ENCODE measurements at regions not wholly inside any gene's neighbourhood (a gene's known extent, or its start where the extent isn't known, plus 50 kb on each side); places are given as distances from the start of the nearest gene placed in this dataset.
"Not testable (repeated sequence)": the region's sequence is repeated elsewhere in the genome, so short reads cannot be mapped to it uniquely, and the experiment has no call there.

DNA sequence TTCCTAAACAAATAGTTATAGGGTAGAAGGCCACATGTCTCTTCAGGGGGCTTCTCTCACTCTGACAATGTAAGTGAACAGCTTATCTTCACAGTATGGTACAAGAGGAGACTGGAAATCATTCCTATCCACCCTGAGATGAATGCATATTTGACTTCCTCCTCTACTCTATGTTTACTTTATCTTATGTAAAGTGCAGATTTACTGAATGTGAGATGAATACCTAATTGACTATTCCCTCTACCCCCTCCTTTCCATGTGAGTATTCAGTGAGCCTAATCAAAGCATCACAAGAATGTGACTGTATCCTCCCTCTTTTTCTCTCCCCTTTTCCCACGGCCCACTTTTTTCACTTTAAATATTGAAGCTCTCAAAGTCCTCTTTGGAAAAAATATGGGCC lies 132.5 kb downstream of the BACH1 start:
- no peaks in the 10 kb centered on the region for H3K9me3 Mint-ChIP-seq
- no peak overlapping the region for H3K4me3 Mint-ChIP-seq
- DNase-seq (no peak), ATAC-seq (no peak)
- peaks cover 7% of the 10 kb centered on the region for H3K36me3 Mint-ChIP-seq (ENCODE audit: insufficient read depth)
- no peaks in the 10 kb centered on the region for H3K27me3 Mint-ChIP-seq (ENCODE audit: low read depth)
- H3K4me1 Mint-ChIP-seq (ENCODE audit: low read depth) = peaks cover 20% of the 10 kb centered on the region

GRCh38 chr21:29431680-29432079 lies 133.0 kb downstream of the BACH1 start:
- Mint-ChIP-seq H3K4me3 (no peak overlapping the region), H3K27me3 (ENCODE audit: low read depth) (no peaks in the 10 kb centered on the region), H3K9me3 (no peaks in the 10 kb centered on the region), H3K4me1 (ENCODE audit: low read depth) (peaks cover 25% of the 10 kb centered on the region), H3K36me3 (ENCODE audit: insufficient read depth) (peaks cover 5% of the 10 kb centered on the region)
- ATAC-seq (no peak), DNase-seq (no peak)

DNA sequence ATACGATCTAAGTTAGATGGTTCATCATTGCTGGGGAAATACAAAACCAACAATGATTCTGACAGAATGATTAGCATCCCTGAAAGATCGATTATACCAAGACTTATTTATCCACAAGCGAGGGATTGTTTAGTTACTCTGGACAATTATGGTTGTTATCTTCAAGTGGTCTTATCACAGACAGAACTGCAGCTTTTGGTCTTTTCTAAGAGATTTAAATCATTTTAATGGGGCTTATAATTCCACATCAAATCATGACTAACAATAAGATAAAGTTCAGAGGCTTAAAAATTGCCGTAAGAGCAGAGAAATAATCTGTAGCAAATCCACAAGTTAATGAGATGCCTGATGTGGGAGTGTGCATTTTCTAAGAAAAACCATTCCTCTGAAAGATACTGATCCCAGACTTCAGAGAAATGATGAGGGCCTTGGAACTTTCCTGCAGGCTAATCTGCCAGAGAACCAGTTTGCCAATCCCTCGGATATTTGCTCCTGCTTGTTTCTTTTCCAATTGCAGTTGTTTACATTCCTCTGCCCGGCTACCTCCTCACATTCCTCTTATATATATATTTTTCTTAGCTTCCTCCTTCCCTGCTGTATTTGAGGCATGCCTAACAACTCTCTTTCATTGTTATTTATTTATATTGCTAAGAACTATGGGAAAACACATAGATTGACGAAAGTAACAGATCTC lies 134.8 kb downstream of the BACH1 start:
- no peaks in the 10 kb centered on the region for H3K9me3 Mint-ChIP-seq
- no peaks in the 10 kb centered on the region for H3K27me3 Mint-ChIP-seq (ENCODE audit: low read depth)
- DNase-seq (no peak), ATAC-seq (no peak)
- H3K36me3 Mint-ChIP-seq (ENCODE audit: insufficient read depth) = no peaks in the 10 kb centered on the region
- H3K4me1 Mint-ChIP-seq (ENCODE audit: low read depth) = peaks cover 32% of the 10 kb centered on the region
- H3K4me3 Mint-ChIP-seq = no peak overlapping the region

GRCh38 chr21:29434081-29434480 lies 135.4 kb downstream of the BACH1 start:
- Mint-ChIP-seq H3K9me3 (no peaks in the 10 kb centered on the region), H3K36me3 (ENCODE audit: insufficient read depth) (no peaks in the 10 kb centered on the region), H3K4me1 (ENCODE audit: low read depth) (peaks cover 32% of the 10 kb centered on the region), H3K27me3 (ENCODE audit: low read depth) (no peaks in the 10 kb centered on the region), H3K4me3 (peak overlapping the region; percentile 30)
- DNase-seq (no peak), ATAC-seq (peak; percentile 73 to 83)

DNA sequence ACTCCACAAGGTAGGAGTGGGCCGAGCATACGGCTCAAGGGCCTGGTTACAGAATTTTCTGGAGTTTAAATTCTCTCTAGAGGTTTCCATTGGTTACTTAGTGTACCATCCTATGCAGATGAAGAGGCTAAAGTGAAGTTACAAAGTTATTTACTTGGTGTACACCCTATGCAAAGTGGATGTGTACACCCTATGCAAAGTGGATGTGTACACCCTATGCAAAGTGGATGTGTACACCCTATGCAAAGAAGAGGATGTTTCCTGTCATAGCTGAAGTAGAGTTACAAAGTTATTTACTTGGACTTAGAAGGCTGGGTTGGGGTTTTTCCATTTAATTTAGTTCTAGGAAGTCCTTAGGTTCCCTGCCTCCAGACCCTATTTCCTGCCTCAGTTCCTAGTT lies 136.3 kb downstream of the BACH1 start:
- not testable (repeated sequence) for H3K36me3 Mint-ChIP-seq (ENCODE audit: insufficient read depth); H3K9me3 Mint-ChIP-seq; DNase-seq; ATAC-seq; H3K4me3 Mint-ChIP-seq; H3K27me3 Mint-ChIP-seq (ENCODE audit: low read depth)
- H3K4me1 Mint-ChIP-seq (ENCODE audit: low read depth) = peaks cover 32% of the 10 kb centered on the region

- H3K4me3 Mint-ChIP-seq = peak overlapping the region; percentile 64
- no peaks in the 10 kb centered on the region for H3K9me3 Mint-ChIP-seq
- ATAC-seq = peak; percentile 64 to 68
- peak; percentile 31 for DNase-seq
- H3K27me3 Mint-ChIP-seq (ENCODE audit: low read depth) = no peaks in the 10 kb centered on the region
- H3K36me3 Mint-ChIP-seq (ENCODE audit: insufficient read depth) = no peaks in the 10 kb centered on the region
- peaks cover 32% of the 10 kb centered on the region for H3K4me1 Mint-ChIP-seq (ENCODE audit: low read depth)
Measured at GRCh38 chr21:29436143-29436542, 137.4 kb downstream of the BACH1 start.

DNA sequence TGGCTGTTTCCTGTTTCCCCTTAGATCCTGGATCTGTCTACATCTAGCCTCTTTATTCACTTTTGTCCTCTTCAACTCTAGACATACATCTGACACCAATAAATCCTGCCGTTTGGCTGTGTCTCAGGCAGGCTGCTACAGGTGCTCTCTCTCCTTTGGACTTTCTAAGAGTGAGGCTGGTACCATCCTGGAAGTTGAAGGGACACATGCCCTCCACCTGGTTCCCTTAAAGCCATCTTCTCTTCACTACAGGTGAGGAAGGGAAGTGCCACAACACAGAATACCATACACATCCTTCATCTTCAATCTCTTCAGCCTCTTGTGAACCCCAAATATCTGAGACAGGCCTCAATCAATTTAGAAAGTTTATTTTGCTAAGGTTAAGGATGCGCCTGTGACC lies 137.9 kb downstream of the BACH1 start:
- ATAC-seq (peak in 1 of 2 donors; percentile 5), DNase-seq (no peak)
- peak overlapping the region; percentile 64 for H3K4me3 Mint-ChIP-seq
- H3K27me3 Mint-ChIP-seq (ENCODE audit: low read depth) = no peaks in the 10 kb centered on the region
- peaks cover under 1% of the 10 kb centered on the region for H3K36me3 Mint-ChIP-seq (ENCODE audit: insufficient read depth)
- H3K9me3 Mint-ChIP-seq = no peaks in the 10 kb centered on the region
- H3K4me1 Mint-ChIP-seq (ENCODE audit: low read depth) = peaks cover 32% of the 10 kb centered on the region

- Mint-ChIP-seq H3K4me1 (ENCODE audit: low read depth) (peaks cover 9% of the 10 kb centered on the region), H3K27me3 (ENCODE audit: low read depth) (no peaks in the 10 kb centered on the region), H3K9me3 (no peaks in the 10 kb centered on the region), H3K4me3 (no peak overlapping the region), H3K36me3 (ENCODE audit: insufficient read depth) (peaks cover 6% of the 10 kb centered on the region)
- no peak for ATAC-seq
- DNase-seq = no peak
Measured at GRCh38 chr21:29441651-29442050, 142.9 kb downstream of the BACH1 start.

DNA sequence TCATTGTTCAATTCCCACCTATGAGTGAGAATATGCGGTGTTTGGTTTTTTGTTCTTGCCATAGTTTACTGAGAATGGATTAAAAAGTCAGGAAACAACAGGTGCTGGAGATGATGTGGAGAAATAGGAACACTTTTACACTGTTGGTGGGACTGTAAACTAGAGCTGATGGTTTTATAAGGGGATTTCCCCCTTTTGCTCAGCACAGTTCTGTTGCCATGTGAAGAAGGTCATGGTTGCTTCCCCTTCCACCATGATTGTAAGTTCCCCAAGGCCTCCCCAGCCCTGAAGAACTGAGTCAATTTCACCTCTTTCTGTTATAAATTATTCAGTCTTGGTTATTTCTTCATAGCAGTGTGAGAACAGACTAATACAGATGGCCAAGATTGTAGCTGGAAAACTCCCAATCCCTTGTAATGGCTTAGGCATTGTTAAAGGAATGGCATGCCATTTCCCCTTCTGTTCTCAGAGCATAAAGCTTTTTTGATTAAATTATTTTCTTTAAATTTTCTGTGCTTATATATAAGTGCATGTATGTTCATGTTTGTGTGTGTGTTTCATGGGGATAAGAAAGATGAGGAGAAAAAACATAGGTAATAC lies 144.8 kb downstream of the BACH1 start:
- H3K9me3 Mint-ChIP-seq = peaks cover 2% of the 10 kb centered on the region
- peaks cover 6% of the 10 kb centered on the region for H3K36me3 Mint-ChIP-seq (ENCODE audit: insufficient read depth)
- H3K4me3 Mint-ChIP-seq = no peak overlapping the region
- DNase-seq = no peak
- H3K4me1 Mint-ChIP-seq (ENCODE audit: low read depth) = peaks cover 1% of the 10 kb centered on the region
- no peak for ATAC-seq
- H3K27me3 Mint-ChIP-seq (ENCODE audit: low read depth) = no peaks in the 10 kb centered on the region

DNA sequence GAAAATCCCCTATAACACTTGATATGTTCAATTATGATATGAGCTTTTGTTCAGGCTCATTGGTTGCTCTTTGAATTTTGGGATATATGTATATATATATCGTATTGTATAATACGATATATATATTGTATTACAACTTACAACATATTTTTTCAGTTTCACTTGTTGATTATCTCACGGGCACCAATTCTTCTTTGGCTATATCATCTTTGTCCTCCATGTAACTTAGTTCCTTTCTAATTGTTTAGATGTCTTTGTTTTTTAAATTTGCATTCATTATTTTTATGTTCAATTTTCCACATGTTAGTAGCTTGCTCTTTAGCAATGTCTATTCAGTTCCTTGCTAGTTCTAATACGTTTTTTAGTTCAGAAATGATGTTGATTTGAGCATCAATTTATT lies 150.0 kb downstream of the BACH1 start:
- ATAC-seq (no peak), DNase-seq (no peak)
- H3K9me3 Mint-ChIP-seq = peaks cover 15% of the 10 kb centered on the region
- H3K27me3 Mint-ChIP-seq (ENCODE audit: low read depth) = no peaks in the 10 kb centered on the region
- no peak overlapping the region for H3K4me3 Mint-ChIP-seq
- peaks cover 17% of the 10 kb centered on the region for H3K36me3 Mint-ChIP-seq (ENCODE audit: insufficient read depth)
- H3K4me1 Mint-ChIP-seq (ENCODE audit: low read depth) = peaks cover 15% of the 10 kb centered on the region

- Mint-ChIP-seq H3K27me3 (ENCODE audit: low read depth) (no peaks in the 10 kb centered on the region), H3K4me3 (peak overlapping the region; percentile 56), H3K4me1 (ENCODE audit: low read depth) (peaks cover 15% of the 10 kb centered on the region), H3K36me3 (ENCODE audit: insufficient read depth) (peaks cover 15% of the 10 kb centered on the region), H3K9me3 (peaks cover 15% of the 10 kb centered on the region)
- ATAC-seq = peak; percentile 70 to 73
- no peak for DNase-seq
Measured at GRCh38 chr21:29449306-29449950, 150.7 kb downstream of the BACH1 start.

GRCh38 chr21:29450058-29450457 lies 151.3 kb downstream of the BACH1 start:
- H3K4me3 Mint-ChIP-seq = peak overlapping the region; percentile 23
- H3K27me3 Mint-ChIP-seq (ENCODE audit: low read depth) = no peaks in the 10 kb centered on the region
- H3K9me3 Mint-ChIP-seq = peaks cover 15% of the 10 kb centered on the region
- ATAC-seq = no peak
- H3K36me3 Mint-ChIP-seq (ENCODE audit: insufficient read depth) = peaks cover 21% of the 10 kb centered on the region
- DNase-seq = no peak
- peaks cover 15% of the 10 kb centered on the region for H3K4me1 Mint-ChIP-seq (ENCODE audit: low read depth)

DNA sequence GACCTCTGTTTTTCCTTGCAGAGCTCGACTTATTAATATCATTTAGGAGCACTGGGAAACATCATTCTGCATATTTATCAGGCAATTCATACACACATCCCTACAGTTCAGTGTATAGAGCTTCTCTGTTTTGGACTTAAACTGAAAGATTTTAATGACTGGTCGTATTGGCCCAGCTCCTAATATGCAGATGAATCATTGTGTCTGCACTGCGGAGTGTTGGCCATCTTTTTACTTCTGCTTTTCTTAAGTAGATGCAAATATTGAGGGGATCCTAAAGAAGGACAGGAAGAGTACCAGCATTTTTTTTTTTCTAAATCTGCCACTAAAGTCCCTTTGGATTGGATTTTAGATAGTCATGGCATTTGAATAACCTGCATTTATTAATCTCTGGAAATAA lies 154.8 kb downstream of the BACH1 start:
- ATAC-seq = no peak
- peaks cover 13% of the 10 kb centered on the region for H3K9me3 Mint-ChIP-seq
- no peak overlapping the region for H3K4me3 Mint-ChIP-seq
- no peak for DNase-seq
- peaks cover 25% of the 10 kb centered on the region for H3K36me3 Mint-ChIP-seq (ENCODE audit: insufficient read depth)
- H3K4me1 Mint-ChIP-seq (ENCODE audit: low read depth) = peaks cover 15% of the 10 kb centered on the region
- H3K27me3 Mint-ChIP-seq (ENCODE audit: low read depth) = no peaks in the 10 kb centered on the region

GRCh38 chr21:29454179-29454578 lies 155.5 kb downstream of the BACH1 start:
- DNase-seq (no peak), ATAC-seq (no peak)
- no peak overlapping the region for H3K4me3 Mint-ChIP-seq
- peaks cover 7% of the 10 kb centered on the region for H3K9me3 Mint-ChIP-seq
- H3K4me1 Mint-ChIP-seq (ENCODE audit: low read depth) = peaks cover 10% of the 10 kb centered on the region
- peaks cover 22% of the 10 kb centered on the region for H3K36me3 Mint-ChIP-seq (ENCODE audit: insufficient read depth)
- H3K27me3 Mint-ChIP-seq (ENCODE audit: low read depth) = no peaks in the 10 kb centered on the region

GRCh38 chr21:29462479-29462878 lies 163.8 kb downstream of the BACH1 start:
- no peak for DNase-seq
- Mint-ChIP-seq H3K4me1 (ENCODE audit: low read depth) (no peaks in the 10 kb centered on the region), H3K36me3 (ENCODE audit: insufficient read depth) (peaks cover 19% of the 10 kb centered on the region), H3K9me3 (no peaks in the 10 kb centered on the region), H3K27me3 (ENCODE audit: low read depth) (no peaks in the 10 kb centered on the region), H3K4me3 (no peak overlapping the region)
- no peak for ATAC-seq
